Body of pancreas (tissue), 4 donors: ENCODE measurements at regions not wholly inside any gene's neighbourhood (a gene's known extent, or its start where the extent isn't known, plus 50 kb on each side); places are given as distances from the start of the nearest gene placed in this dataset.

Experiments used
- CTCF ChIP-seq, 7 experiments: fragments of 450-650 bp in 4 of 7; fragments of 200-600 bp in 3 of 7; sonication (generic) in 3 of 7; IDR thresholded peaks; one replicate each; pipeline ENCODE4 v1.5.1; 2016 to 2019; ENCODE audit warnings: antibody characterized with exemption in 7 of 7
- POLR2A ChIP-seq, 3 donors: fragments of 450-650 bp; IDR thresholded peaks; one replicate each; pipeline ENCODE4 v1.6.1; 2016; ENCODE audit warnings: antibody characterized with exemption in 3 of 3, mild to moderate bottlenecking in 2 of 3

- TF ChIP-seq CTCF (IDR thresholded peaks at IDR 0.05): no peak
- TF ChIP-seq POLR2A (IDR thresholded peaks at IDR 0.05): no peak
Measured at GRCh38 chr22:33111491-33111890, 53.3 kb upstream of the SYN3 start.
